Motor neuron (in vitro differentiated cells): ENCODE measurements at regions not wholly inside any gene's neighbourhood (a gene's known extent, or its start where the extent isn't known, plus 50 kb on each side); places are given as distances from the start of the nearest gene placed in this dataset.
A peak's percentile ranks its signal among the peaks of the same experiment; 100 is the strongest.
"Not testable (repeated sequence)": the region's sequence is repeated elsewhere in the genome, so short reads cannot be mapped to it uniquely, and the experiment has no call there.

Experiments
- ATAC-seq, 8 experiments: fragments of 200-7000 bp; cut with Tn5 transposase; replicated peaks in 6 of 8; 2 replicates each; pipeline ENCODE4 v1.8.0; 2021; ENCODE audit warnings: mild to moderate bottlenecking in 8 of 8, moderate library complexity in 8 of 8
- H3K27ac ChIP-seq, 2 donors: fragments of 250-450 bp; sonication (Bioruptor Pico); 2 replicates each; pipeline ENCODE4 v1.9.0; 2021; ENCODE audit warnings: antibody characterized with exemption in 2 of 2, mild to moderate bottlenecking in 2 of 2, moderate library complexity in 1 of 2
- H3K4me1 ChIP-seq, 2 donors: fragments of 250-450 bp; sonication (Bioruptor Pico); replicated peaks in 1 of 2; 2 replicates each; pipeline ENCODE4 v1.6.1; 2021; ENCODE audit warnings: antibody characterized with exemption in 2 of 2, mild to moderate bottlenecking in 2 of 2, moderate library complexity in 1 of 2
- H3K4me3 ChIP-seq, 5 donors: fragments of 250-450 bp; sonication (Bioruptor Pico); 2 replicates each; pipeline ENCODE4 v1.9.0; 2021; ENCODE audit warnings: antibody characterized with exemption in 5 of 5, mild to moderate bottlenecking in 5 of 5, moderate library complexity in 4 of 5
- whole genome bisulfite sequencing, 10 experiments: fragments of 450-650 bp; shearing (Covaris generic); methylation state at CpG; one replicate each; pipeline ENCODE4 v1.0.0; 2022; 5-methylcytosine and 5-hydroxymethylcytosine counted together
- in situ Hi-C, 9 experiments: fragments of 400-800 bp; cut with MboI; loops; one replicate each; pipeline ENCODE4 v1.15.0; 2021; ENCODE audit warnings: low sequenced_read_pairs in 9 of 9, low pct_unique_long_range_greater_than_20kb in 2 of 9; ENCODE audit not compliant: unreplicated experiment in 9 of 9

DNA sequence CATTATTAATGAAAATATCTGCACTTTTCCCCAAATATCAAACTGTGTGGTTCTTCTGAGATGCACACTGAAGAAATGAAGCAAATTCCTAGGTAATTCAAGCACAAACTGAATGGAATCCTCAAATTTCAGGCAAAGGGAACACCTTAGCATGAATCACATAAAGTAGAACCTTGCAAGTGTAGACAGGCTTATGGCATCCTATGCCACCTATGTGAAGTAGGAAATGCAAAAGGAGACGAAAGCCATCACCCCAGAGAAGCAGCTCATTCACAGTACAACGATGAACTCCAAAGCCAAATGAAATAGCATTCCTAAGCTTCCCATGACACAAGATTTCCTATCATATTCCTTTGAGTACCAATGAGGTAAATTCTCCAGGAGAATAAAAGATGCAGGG lies 461.2 kb upstream of the RUNX1 start:
- ATAC-seq: no peak
- H3K4me1 ChIP-seq: peaks cover 0 to 5% of the 10 kb centered on the region in 2 donors
- no peak overlapping the region for H3K4me3 ChIP-seq
- 67 to 100% (median 80%) methylated on average over 1 to 2 of the region's 2 CpGs; no CpG with 5 or more reads in 3 of the 10 experiments for WGBS, 10 experiments
- H3K27ac ChIP-seq: no peak overlapping the region
- in situ Hi-C loops: loop anchor here in 1 of 9 experiments (25.0 kb wide), 2 partner anchors 327 to 623 kb away; no protein-coding TSS in a partner anchor

DNA sequence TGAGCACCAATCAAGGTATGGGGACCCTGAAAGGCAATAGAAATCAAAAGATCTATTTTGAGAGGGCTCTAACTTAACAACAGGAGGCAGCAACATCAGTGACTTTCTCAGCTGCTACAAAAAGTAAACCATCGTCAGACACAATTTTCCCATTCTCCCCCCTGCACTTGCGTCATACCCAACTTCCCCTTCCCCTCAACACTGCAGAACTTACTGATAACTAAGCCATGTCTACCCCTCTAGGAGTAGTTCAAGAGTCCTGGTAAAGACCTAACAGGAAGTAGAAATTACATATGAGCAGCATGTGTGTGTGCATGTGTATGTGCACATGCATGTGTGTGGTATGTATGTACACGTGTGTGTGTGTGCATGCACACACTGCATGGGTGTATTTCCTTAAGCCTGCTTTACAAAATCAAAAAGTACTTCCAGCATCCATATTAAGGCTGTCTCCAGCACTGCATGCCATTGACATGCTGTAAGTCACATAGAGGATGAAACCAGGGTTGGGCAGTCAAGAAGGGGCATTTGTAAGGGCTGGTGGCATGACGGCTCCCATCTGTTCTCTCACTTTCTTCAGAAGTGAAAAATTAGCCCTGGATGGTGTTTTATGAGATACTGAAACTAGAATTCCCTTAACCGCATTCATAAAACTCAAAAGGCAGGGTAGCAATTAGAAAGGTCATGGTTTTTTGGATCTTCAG lies 460.1 kb upstream of the RUNX1 start:
- no peak for ATAC-seq
- peaks cover 0 to 7% of the 10 kb centered on the region in 2 donors for H3K4me1 ChIP-seq
- no peak overlapping the region for H3K4me3 ChIP-seq
- H3K27ac ChIP-seq: no peak overlapping the region
- 68 to 100% (median 86%) methylated on average over 1 to 3 of the region's 5 CpGs; no CpG with 5 or more reads in 2 of the 10 experiments for WGBS, 10 experiments
- in situ Hi-C loops: loop anchor here in 1 of 9 experiments (25.0 kb wide), 2 partner anchors 328 to 622 kb away; no protein-coding TSS in a partner anchor

DNA sequence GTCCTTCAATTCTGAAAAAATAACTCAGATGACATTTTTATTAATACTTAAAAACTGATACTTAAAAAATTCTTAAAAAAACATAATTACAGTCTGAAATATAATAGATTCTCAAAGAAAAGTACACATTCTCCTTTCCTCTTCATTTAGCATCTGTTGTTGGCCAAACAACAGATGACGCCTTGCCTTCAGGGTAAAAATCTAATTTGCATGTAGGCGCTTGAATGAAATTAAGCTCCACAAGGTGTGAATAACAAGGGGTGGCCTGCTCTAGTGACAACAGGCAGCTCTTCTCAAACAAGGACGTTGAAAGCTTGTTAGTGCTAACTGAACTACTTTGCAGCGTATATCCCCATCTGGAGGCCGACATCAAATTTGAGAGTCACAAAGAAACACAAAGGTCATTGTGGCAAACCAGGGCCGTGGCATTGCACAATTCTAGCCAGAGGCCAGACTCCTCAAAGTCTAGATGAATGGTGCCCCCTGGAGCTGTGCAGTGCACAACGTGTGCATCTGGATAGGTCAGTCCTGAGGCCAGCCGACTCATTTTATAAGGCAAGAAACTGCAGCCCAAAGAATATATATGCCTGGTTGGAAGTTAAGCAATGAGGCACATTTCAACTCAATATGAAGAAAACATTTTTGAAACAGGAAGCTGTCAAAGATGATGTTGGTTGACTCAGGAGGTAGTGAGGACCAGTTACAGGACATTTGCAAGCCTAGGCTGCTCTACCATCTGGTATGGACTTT lies 459.2 kb upstream of the RUNX1 start:
- in situ Hi-C loops: loop anchor here in 1 of 9 experiments (25.0 kb wide), 2 partner anchors 329 to 621 kb away; no protein-coding TSS in a partner anchor
- WGBS, 10 experiments: 33 to 100% (median 71%) methylated on average over 1 to 7 of the region's 8 CpGs; no CpG with 5 or more reads in 1 of the 10 experiments
- no peak overlapping the region for H3K4me3 ChIP-seq
- no peak overlapping the region for H3K27ac ChIP-seq
- peak in 3 of 8 experiments; percentile 14 to 80 (median 66) for ATAC-seq
- peaks cover 0 to 12% of the 10 kb centered on the region in 2 donors for H3K4me1 ChIP-seq

DNA sequence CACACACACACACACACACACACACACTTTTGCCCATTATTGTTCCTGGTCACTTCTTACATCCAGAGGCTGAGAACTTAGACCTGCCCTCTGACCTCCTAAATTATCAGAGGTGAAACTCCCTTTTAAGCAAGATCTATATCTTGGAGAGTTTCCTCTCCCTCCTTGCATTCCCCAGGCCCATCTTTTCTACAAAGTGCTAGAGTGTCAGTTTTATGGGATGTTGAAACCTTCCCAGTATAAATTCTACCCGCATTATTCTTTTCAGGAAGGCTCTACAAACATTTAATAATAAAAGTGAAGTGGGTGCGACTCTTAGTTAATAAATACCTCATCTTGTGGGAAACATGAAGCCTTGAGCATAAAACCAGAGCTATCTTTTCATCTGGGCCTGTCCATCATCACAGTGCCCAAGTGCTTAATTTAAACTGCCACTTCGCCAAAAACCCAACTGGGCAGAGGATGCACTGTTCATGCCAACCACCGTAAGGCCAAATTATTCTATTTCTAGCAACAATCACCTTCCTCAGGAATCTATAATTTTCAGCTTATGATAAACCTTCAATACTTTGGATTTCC lies 458.2 kb upstream of the RUNX1 start:
- peaks cover 0 to 12% of the 10 kb centered on the region in 2 donors for H3K4me1 ChIP-seq
- WGBS, 10 experiments: 43 to 92% (median 60%) methylated on average over 1 to 4 of the region's 4 CpGs; no CpG with 5 or more reads in 1 of the 10 experiments
- in situ Hi-C loops: loop anchor here in 1 of 9 experiments (25.0 kb wide), 2 partner anchors 330 to 620 kb away; no protein-coding TSS in a partner anchor
- no peak overlapping the region for H3K27ac ChIP-seq
- H3K4me3 ChIP-seq: no peak overlapping the region
- no peak for ATAC-seq

DNA sequence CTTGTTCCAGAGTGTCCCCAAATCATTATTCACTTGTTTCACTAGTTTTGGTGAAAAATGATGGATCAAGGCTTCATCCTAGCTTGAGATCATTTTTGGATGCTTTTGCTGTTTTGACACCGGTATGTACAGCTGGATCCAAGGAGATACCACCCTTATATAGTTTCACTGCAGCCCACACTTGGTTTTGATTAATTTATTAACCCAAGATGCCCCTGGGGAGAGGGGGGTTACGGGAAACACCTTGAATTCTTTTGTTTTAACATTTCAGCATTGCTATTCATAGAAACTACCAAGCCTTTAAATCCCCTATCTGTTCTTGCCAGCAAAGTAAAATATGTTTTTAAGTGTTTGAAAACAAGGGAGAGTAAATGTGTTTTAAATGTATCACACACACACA lies 457.7 kb upstream of the RUNX1 start:
- Histone ChIP-seq H3K4me1 (peaks cover 0 to 12% of the 10 kb centered on the region in 2 donors), H3K4me3 (no peak overlapping the region), H3K27ac (no peak overlapping the region)
- WGBS, 10 experiments: 17 to 82% (median 44%) methylated on average over 1 to 2 of the region's 2 CpGs; no CpG with 5 or more reads in 4 of the 10 experiments
- in situ Hi-C loops: loop anchor here in 1 of 9 experiments (25.0 kb wide), 2 partner anchors 331 to 619 kb away; no protein-coding TSS in a partner anchor
- no peak for ATAC-seq

DNA sequence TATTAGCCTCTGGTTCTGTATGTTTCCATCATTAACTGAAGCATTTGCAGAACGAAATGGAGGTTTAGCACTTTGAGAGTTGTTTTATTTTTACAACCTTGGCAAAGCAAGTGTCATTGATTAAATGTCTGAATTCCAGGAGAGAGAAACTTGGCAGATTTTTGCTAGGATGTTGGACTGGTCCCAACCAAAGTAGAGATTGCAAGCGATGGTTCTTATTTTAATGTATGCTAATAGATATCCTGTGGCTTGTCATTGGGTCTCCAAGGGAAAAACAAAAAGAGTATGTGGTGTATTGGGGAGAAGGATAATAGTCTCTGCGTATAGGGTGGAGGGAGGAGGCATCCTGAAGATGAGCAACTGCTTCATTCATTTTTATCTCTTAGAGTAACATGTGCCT lies 457.2 kb upstream of the RUNX1 start:
- Histone ChIP-seq H3K4me3 (no peak overlapping the region), H3K4me1 (peaks cover 0 to 12% of the 10 kb centered on the region in 2 donors), H3K27ac (no peak overlapping the region)
- no peak for ATAC-seq
- in situ Hi-C loops: loop anchor here in 1 of 9 experiments (25.0 kb wide), 2 partner anchors 331 to 619 kb away; no protein-coding TSS in a partner anchor
- WGBS, 10 experiments: 0 to 52% (median 21%) methylated on average over 1 to 3 of the region's 3 CpGs

DNA sequence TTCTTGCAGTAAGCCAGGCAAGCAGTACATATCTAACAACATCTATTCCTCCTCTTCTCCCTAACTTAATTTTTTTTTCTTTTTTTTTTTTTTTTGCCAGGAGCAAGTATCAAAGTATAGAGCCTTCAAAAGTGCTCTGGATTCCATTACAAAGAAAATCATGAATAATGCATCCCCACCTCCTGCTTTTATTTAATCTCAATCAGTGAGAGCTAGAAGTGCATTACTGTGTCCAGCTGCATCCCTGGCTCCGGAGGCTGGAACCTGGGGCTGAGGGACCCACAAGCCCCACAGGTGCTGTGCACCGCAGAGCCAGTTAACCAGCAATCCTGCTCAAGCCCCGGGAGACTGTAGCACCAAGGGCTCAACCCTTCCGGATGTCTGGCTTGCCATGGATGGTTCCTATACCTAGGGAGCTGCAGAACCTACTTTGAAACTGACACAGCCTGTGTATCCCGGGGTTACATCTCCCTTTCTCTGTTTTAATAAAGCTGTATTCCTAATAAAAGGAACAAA lies 455.9 kb upstream of the RUNX1 start:
- no peak overlapping the region for H3K27ac ChIP-seq
- no peak overlapping the region for H3K4me3 ChIP-seq
- ATAC-seq: peak in 3 of 8 experiments; percentile 20 to 35 (median 30)
- 17 to 83% (median 53%) methylated on average over 1 to 5 of the region's 5 CpGs; no CpG with 5 or more reads in 2 of the 10 experiments for WGBS, 10 experiments
- in situ Hi-C loops: loop anchor here in 1 of 9 experiments (25.0 kb wide), 2 partner anchors 332 to 618 kb away; no protein-coding TSS in a partner anchor
- H3K4me1 ChIP-seq: peaks cover 0 to 12% of the 10 kb centered on the region in 2 donors

DNA sequence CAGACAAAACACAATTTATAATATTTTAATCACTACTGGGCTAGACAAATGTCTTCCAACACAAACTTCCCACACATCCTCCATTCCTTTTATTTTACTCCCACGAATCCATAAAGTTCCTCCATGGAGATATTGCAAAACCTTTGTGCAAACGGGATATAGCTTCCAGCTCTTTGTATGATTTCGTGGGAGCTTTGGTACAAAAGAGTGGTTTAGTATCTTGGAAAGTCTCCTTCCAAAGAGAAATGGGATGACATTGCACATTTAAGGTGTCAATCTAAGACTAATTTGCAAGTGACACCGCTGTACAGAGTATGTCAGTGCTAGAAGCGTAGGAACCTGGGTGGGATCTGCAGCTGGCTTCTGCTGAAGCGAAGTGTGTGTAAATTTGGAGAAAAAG lies 455.2 kb upstream of the RUNX1 start:
- H3K4me3 ChIP-seq: no peak overlapping the region
- no peak overlapping the region for H3K27ac ChIP-seq
- H3K4me1 ChIP-seq: peaks cover 0 to 12% of the 10 kb centered on the region in 2 donors
- 24 to 100% (median 53%) methylated on average over 1 to 6 of the region's 6 CpGs for WGBS, 10 experiments
- in situ Hi-C loops: loop anchor here in 1 of 9 experiments (25.0 kb wide), 2 partner anchors 333 to 617 kb away; no protein-coding TSS in a partner anchor
- ATAC-seq: peak in 1 of 8 experiments; percentile 47

DNA sequence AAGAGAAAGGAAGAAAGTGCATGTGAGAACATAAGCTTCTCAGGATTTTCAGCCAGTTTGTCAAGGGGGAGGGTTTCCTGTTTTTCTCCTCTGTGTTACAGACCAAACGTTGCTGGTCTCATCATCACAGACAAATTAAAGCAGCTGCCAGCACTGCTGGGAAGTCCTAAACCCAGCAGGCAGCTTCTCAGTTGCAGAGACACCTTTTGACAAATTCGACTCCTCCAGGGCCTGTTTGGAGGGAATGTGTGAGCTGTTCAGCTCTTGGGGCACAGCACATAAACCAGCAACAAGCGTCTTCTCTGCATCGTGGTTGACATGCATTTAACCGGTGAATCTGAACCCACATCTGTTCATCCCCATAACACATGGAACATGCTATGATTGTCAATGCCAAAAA lies 454.6 kb upstream of the RUNX1 start:
- Histone ChIP-seq H3K27ac (no peak overlapping the region), H3K4me3 (no peak overlapping the region), H3K4me1 (peaks cover 0 to 12% of the 10 kb centered on the region in 2 donors)
- peak in 1 of 8 experiments; percentile 25 for ATAC-seq
- WGBS, 10 experiments: 14 to 80% (median 49%) methylated on average over 1 to 5 of the region's 5 CpGs; no CpG with 5 or more reads in 3 of the 10 experiments
- in situ Hi-C loops: loop anchor here in 1 of 9 experiments (25.0 kb wide), 2 partner anchors 334 to 616 kb away; no protein-coding TSS in a partner anchor

DNA sequence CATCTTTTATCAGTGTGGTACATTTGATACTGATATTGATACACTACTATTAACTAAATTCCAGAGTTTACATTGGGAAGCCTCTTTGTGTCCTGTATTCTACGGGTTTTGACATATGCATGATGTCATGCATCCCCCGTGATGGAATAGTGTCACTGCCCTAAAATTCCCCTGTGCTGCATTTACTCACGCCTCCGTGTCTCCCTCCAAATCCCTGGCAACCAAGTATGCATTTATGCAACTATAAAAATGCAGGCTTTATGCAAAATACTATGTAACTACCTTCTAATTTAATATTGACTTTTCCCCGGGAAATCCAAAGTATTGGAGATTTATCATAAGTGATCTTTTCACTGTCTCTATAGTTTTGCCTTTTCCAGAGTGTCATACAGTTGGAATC lies 453.7 kb upstream of the RUNX1 start:
- Histone ChIP-seq H3K4me1 (peaks cover 0 to 9% of the 10 kb centered on the region in 2 donors), H3K4me3 (no peak overlapping the region), H3K27ac (no peak overlapping the region)
- 0 to 63% (median 18%) methylated on average over 1 to 5 of the region's 5 CpGs for WGBS, 10 experiments
- peak in 5 of 8 experiments; percentile 63 to 88 (median 79) for ATAC-seq
- in situ Hi-C loops: loop anchor here in 1 of 9 experiments (25.0 kb wide), 2 partner anchors 334 to 616 kb away; no protein-coding TSS in a partner anchor

DNA sequence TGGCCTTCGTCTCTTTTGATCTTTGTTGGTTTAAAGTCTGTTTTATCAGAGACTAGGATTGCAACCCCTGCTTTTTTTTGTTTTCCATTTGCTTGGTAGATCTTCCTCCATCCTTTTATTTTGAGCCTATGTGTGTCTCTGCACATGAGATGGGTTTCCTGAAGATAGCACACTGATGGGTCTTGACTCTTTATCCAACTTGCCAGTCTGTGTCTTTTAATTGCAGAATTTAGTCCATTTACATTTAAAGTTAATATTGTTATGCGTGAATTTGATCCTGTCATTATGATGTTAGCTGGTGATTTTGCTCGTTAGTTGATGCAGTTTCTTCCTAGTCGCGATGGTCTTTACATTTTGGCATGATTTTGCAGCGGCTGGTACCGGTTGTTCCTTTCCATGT lies 448.4 kb upstream of the RUNX1 start:
- H3K4me1 ChIP-seq, H3K27ac ChIP-seq, ATAC-seq, H3K4me3 ChIP-seq, in situ Hi-C loops: not testable (repeated sequence)
- WGBS, 10 experiments: 100% methylated on average over 1 of the region's 7 CpGs; no CpG with 5 or more reads in 9 of the 10 experiments
